Brain microvascular endothelial cell (primary cell): ENCODE measurements at regions not wholly inside any gene's neighbourhood (a gene's known extent, or its start where the extent isn't known, plus 50 kb on each side); places are given as distances from the start of the nearest gene placed in this dataset.

ENCODE experiments used
- DNase-seq: peaks from one replicate; pipeline ENCODE4 v3.0.0-alpha.2; 2020
- H3K27ac ChIP-seq: fragments of 250-450 bp; sonication (Bioruptor Pico); 2 replicates; pipeline ENCODE4 v1.5.1; 2020; ENCODE audit warnings: mild to moderate bottlenecking, moderate library complexity
- H3K27me3 ChIP-seq: fragments of 250-450 bp; sonication (Bioruptor Pico); replicated peaks from 2 replicates; pipeline ENCODE4 v1.5.1; 2020; ENCODE audit warnings: mild to moderate bottlenecking
- H3K36me3 ChIP-seq: fragments of 250-450 bp; sonication (Bioruptor Pico); replicated peaks from 2 replicates; pipeline ENCODE4 v1.5.1; 2020; ENCODE audit warnings: mild to moderate bottlenecking
- H3K4me3 ChIP-seq: 2 replicates; pipeline ENCODE4 v1.5.1; 2011; ENCODE audit warnings: low read depth, mild to moderate bottlenecking, control low read depth, low read length, moderate library complexity
- in situ Hi-C: cut with HindIII; loops from 2 replicates; pipeline ENCODE4 v1.10.0; 2017; ENCODE audit warnings: low sequenced_read_pairs, low pct_ligation_motif_present
- TF ChIP-seq, protein P1 (sequence below): IDR thresholded peaks from 2 replicates; pipeline ENCODE4 v1.5.1; 2011; ENCODE audit warnings: low read depth, mild to moderate bottlenecking, moderate library complexity, low read length, control low read depth, inconsistent platforms; ENCODE audit errors: missing control alignments

DNA sequence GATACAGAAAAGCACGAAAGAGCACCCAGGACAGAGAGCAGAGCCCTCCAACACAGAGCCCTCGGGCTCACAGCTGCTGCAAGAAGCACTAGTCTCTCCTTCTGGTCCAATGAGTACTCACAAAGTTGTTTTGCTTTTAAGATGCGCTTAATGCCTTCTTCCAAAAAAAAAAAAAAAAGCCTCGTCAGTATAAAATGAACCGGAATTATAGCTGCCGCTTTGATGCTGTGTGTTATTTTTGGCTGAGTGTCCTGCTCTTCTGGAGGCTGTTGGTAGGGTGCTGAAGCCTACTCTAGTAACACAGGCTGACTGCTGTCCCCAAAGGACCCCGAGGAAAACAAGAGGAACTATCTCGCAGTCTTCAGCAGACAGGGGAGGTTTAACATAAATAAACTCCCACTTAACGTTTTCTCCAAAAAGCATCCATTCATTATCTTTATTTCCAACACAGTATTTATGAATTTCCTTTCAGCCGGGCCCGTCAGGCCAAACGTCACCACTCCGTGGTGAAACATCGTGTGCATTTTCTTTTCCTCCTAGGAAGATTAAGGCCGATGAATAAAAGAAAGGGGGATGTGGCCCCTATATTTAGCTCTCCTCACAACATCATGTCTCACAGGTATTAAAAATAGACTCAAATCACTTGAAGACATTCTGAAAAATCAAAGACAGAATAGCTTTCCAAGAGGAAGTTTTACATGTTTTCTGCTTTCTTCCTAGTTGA lies 213.7 kb upstream of the PPARGC1A start:
- in situ Hi-C loops = no loop called here
- peak; percentile 49 for DNase-seq
- Histone ChIP-seq H3K27me3 (no peaks in the 10 kb centered on the region), H3K4me3 (no peak overlapping the region), H3K36me3 (no peaks in the 10 kb centered on the region), H3K27ac (peak overlapping the region; percentile 81)
- TF ChIP-seq, protein P1, sequence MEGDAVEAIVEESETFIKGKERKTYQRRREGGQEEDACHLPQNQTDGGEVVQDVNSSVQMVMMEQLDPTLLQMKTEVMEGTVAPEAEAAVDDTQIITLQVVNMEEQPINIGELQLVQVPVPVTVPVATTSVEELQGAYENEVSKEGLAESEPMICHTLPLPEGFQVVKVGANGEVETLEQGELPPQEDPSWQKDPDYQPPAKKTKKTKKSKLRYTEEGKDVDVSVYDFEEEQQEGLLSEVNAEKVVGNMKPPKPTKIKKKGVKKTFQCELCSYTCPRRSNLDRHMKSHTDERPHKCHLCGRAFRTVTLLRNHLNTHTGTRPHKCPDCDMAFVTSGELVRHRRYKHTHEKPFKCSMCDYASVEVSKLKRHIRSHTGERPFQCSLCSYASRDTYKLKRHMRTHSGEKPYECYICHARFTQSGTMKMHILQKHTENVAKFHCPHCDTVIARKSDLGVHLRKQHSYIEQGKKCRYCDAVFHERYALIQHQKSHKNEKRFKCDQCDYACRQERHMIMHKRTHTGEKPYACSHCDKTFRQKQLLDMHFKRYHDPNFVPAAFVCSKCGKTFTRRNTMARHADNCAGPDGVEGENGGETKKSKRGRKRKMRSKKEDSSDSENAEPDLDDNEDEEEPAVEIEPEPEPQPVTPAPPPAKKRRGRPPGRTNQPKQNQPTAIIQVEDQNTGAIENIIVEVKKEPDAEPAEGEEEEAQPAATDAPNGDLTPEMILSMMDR = no peak

DNA sequence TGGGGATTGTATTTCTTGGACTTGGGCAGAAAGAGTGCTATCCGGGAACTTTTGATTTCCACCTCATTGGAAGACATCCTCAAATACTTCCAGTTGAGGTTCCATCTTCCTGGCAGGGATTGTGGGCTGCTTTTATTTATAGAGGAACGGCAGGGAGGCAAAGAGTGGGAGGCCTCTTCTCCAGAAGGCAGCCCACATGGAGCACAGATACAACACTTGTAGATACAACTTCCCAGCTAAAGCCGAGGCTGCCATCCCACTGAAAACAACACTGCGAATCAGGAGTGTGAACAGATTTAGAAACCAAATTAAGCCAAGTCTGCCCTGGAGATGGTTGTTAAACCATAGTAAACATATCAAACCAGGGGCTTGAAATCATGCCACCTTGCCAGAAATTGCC lies 212.8 kb upstream of the PPARGC1A start:
- in situ Hi-C loops = no loop called here
- TF ChIP-seq, protein P1 = no peak
- DNase-seq = no peak
- Histone ChIP-seq H3K4me3 (no peak overlapping the region), H3K36me3 (no peaks in the 10 kb centered on the region), H3K27me3 (no peaks in the 10 kb centered on the region), H3K27ac (no peak overlapping the region)

DNA sequence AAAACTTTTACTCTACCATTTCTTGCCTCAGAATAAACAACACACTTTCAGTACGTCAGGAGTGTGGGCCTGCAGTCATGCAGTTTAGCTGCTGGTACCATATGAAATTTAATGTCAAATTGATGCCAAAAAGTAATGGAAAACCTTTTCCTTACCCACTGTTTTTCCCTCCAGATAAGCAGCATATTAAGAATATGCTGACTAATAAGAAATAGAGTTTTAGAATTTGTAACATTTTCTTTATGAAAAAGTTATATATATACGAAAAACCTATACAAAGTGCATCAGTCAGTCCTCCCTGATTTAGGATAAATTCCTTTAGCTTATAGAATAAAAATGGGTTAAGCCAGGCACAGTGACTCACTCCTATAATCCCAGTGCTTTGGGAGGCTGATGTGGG lies 206.8 kb upstream of the PPARGC1A start:
- TF ChIP-seq, protein P1 = no peak
- in situ Hi-C loops = no loop called here
- H3K4me3 ChIP-seq = no peak overlapping the region
- no peaks in the 10 kb centered on the region for H3K36me3 ChIP-seq
- H3K27ac ChIP-seq = no peak overlapping the region
- DNase-seq = no peak
- H3K27me3 ChIP-seq = no peaks in the 10 kb centered on the region

DNA sequence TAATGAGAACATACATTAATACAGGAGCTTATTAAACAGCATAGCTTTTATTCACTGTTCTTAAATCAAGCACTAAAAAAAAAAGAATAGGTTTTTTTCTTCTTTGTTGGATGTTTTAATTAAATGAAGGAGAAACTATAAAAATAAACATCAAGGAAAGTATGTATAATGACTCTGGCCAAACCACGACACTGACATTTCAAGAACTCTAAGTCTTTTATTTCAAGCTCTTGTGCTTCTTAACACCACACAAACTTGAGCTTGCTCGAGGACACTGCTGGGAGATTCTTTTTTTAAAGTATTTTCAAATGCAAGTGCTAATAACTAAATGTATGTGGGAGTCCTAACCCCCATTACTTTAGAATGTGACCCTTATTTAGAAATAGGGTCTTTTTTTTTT lies 204.9 kb upstream of the PPARGC1A start:
- TF ChIP-seq, protein P1 = no peak
- H3K27ac ChIP-seq = no peak overlapping the region
- H3K4me3 ChIP-seq = no peak overlapping the region
- H3K36me3 ChIP-seq = no peaks in the 10 kb centered on the region
- no peak for DNase-seq
- no peaks in the 10 kb centered on the region for H3K27me3 ChIP-seq
- in situ Hi-C loops = no loop called here

DNA sequence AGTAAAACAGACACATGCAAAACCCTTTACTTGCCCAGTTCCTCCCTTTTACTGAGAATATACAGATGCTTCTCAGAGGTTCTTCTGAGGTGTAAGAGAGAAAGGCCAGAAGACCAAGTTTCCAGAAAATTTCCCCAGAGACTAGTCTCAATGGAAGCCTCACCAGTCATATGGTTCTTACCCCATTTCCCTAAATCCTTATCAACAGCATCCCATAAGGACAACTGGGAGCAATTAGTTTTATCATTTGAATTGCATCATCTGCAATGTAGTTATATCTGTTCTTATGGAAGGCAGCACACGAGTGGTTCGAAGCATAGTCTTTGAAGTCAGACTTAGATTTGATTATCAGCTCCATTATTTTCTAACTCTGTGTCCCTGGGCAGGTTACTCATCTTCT lies 203.6 kb upstream of the PPARGC1A start:
- in situ Hi-C loops = no loop called here
- no peak overlapping the region for H3K4me3 ChIP-seq
- no peak overlapping the region for H3K27ac ChIP-seq
- no peak for DNase-seq
- H3K27me3 ChIP-seq = no peaks in the 10 kb centered on the region
- H3K36me3 ChIP-seq = no peaks in the 10 kb centered on the region
- TF ChIP-seq, protein P1 = no peak

DNA sequence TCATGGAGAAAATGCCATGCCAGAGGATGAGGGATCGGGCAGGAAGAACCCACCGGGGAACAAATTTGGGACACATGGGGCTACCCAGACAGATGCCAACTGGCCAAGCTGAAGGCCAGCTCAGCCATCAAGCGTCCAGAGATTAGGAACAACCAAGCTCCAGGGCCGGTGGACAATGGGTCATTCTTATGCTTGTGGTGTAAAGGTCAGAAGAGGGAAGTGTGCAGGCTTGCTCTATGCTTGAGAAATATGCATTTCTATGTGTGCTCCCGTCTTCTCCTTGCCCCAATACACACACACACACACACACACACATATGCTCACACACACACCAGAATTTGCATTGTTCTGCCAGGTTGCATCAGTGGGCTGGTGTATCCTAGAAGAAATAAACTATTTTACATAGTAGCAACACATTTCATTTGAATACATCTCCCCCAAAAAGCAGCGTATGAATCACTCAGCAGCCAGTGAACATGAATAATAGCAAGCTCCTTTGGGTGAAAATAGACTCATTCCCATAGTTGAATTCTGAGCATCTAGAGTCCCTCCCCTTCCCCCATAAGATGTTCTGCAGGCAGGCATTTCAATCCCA lies 201.9 kb upstream of the PPARGC1A start:
- TF ChIP-seq, protein P1 = no peak
- in situ Hi-C loops = no loop called here
- no peak for DNase-seq
- Histone ChIP-seq H3K27me3 (no peaks in the 10 kb centered on the region), H3K36me3 (no peaks in the 10 kb centered on the region), H3K27ac (no peak overlapping the region), H3K4me3 (no peak overlapping the region)
